H9 (cell line): ENCODE measurements at regions not wholly inside any gene's neighbourhood (a gene's known extent, or its start where the extent isn't known, plus 50 kb on each side); places are given as distances from the start of the nearest gene placed in this dataset.

Experiments used
- DNase-seq: peaks from one replicate; pipeline ENCODE4 v3.0.0-alpha.2; 2017
- H2AFZ ChIP-seq: one replicate; pipeline ENCODE4 v1.6.1; 2013; ENCODE audit warnings: mild to moderate bottlenecking, low read length, control low read depth, moderate library complexity
- H2AK5ac ChIP-seq: 2 replicates; pipeline ENCODE4 v1.6.1; 2013; ENCODE audit warnings: low read length, control low read depth, mixed read lengths; ENCODE audit not compliant: insufficient read length
- H2BK120ac ChIP-seq: one replicate; pipeline ENCODE4 v1.6.1; 2013; ENCODE audit warnings: low read depth, mild to moderate bottlenecking, low read length, control low read depth, inconsistent platforms; ENCODE audit not compliant: poor library complexity, severe bottlenecking
- H2BK12ac ChIP-seq: 2 replicates; pipeline ENCODE4 v1.6.1; 2013; ENCODE audit warnings: low read length, control low read depth, mixed read lengths, low read depth; ENCODE audit not compliant: insufficient read length
- H2BK15ac ChIP-seq: 2 replicates; pipeline ENCODE4 v1.6.1; 2013; ENCODE audit warnings: low read depth, low read length, control low read depth
- H2BK20ac ChIP-seq: one replicate; pipeline ENCODE4 v1.6.1; 2013; ENCODE audit warnings: low read depth, mild to moderate bottlenecking, low read length, control low read depth, inconsistent platforms; ENCODE audit not compliant: poor library complexity, severe bottlenecking
- H2BK5ac ChIP-seq: 2 replicates; pipeline ENCODE4 v1.6.1; 2013; ENCODE audit warnings: low read length, control low read depth, mixed read lengths; ENCODE audit not compliant: insufficient read length
- H3K14ac ChIP-seq: 2 replicates; pipeline ENCODE4 v1.6.1; 2013; ENCODE audit warnings: low read length, control low read depth; ENCODE audit not compliant: insufficient read depth
- H3K18ac ChIP-seq: 2 replicates; pipeline ENCODE4 v1.6.1; 2013; ENCODE audit warnings: low read depth, mild to moderate bottlenecking, mixed read lengths, low read length, control low read depth; ENCODE audit not compliant: insufficient read length
- H3K23ac ChIP-seq: 2 replicates; pipeline ENCODE4 v1.6.1; 2013; ENCODE audit warnings: low read length, control low read depth, mixed read lengths, low read depth; ENCODE audit not compliant: insufficient read length
- H3K23me2 ChIP-seq: 2 replicates; pipeline ENCODE4 v1.6.1; 2013; ENCODE audit warnings: low read depth, mild to moderate bottlenecking, mixed read lengths, low read length, control low read depth; ENCODE audit not compliant: insufficient read length, poor library complexity, severe bottlenecking
- H3K27ac ChIP-seq: 2 replicates; pipeline ENCODE4 v1.5.1; 2013; ENCODE audit warnings: low read length, control low read depth, mixed read lengths, low read depth; ENCODE audit not compliant: insufficient read length
- H3K27me3 ChIP-seq: 2 replicates; pipeline ENCODE4 v1.6.1; 2013; ENCODE audit warnings: low read length, control low read depth, inconsistent platforms; ENCODE audit not compliant: insufficient read depth
- H3K4ac ChIP-seq: 2 replicates; pipeline ENCODE4 v1.6.1; 2013; ENCODE audit warnings: low read depth, mild to moderate bottlenecking, control low read depth, inconsistent platforms, low read length, moderate library complexity
- H3K4me1 ChIP-seq: 2 replicates; pipeline ENCODE4 v1.6.1; 2013; ENCODE audit warnings: low read length, control low read depth, inconsistent platforms; ENCODE audit not compliant: insufficient read depth
- H3K4me2 ChIP-seq: 2 replicates; pipeline ENCODE4 v1.6.1; 2013; ENCODE audit warnings: low read length, control low read depth, mixed read lengths; ENCODE audit not compliant: insufficient read length, insufficient read depth
- H3K56ac ChIP-seq: 2 replicates; pipeline ENCODE4 v1.6.1; 2013; ENCODE audit warnings: low read depth, mild to moderate bottlenecking, mixed read lengths, low read length, control low read depth; ENCODE audit not compliant: insufficient read length
- H3K79me1 ChIP-seq: 2 replicates; pipeline ENCODE4 v1.6.1; 2013; ENCODE audit warnings: low read depth, mild to moderate bottlenecking, moderate library complexity, low read length, control low read depth, inconsistent platforms; ENCODE audit not compliant: insufficient read depth, poor library complexity, severe bottlenecking
- H3K79me2 ChIP-seq: 2 replicates; pipeline ENCODE4 v1.6.1; 2013; ENCODE audit warnings: low read length, control low read depth, inconsistent platforms; ENCODE audit not compliant: insufficient read depth
- H3K9ac ChIP-seq: 2 replicates; pipeline ENCODE4 v1.6.1; 2013; ENCODE audit warnings: low read length, control low read depth, mixed read lengths; ENCODE audit not compliant: insufficient read length; ENCODE audit errors: extremely low read depth
- H3K9me3 ChIP-seq: one replicate; pipeline ENCODE4 v1.6.1; 2013; ENCODE audit warnings: low read depth, low read length, inconsistent platforms; ENCODE audit not compliant: control insufficient read depth
- H3T11ph ChIP-seq: one replicate; pipeline ENCODE4 v1.6.1; 2013; ENCODE audit warnings: mild to moderate bottlenecking, low read length, control low read depth, inconsistent platforms
- H4K20me1 ChIP-seq: one replicate; pipeline ENCODE4 v1.6.1; 2013; ENCODE audit not compliant: control insufficient read depth, insufficient read length, insufficient read depth
- H4K5ac ChIP-seq: 2 replicates; pipeline ENCODE4 v1.6.1; 2013; ENCODE audit warnings: low read depth, mild to moderate bottlenecking, mixed read lengths, low read length, control low read depth; ENCODE audit not compliant: insufficient read length
- H4K8ac ChIP-seq: replicated peaks from 2 replicates; pipeline ENCODE4 v1.6.1; 2013; ENCODE audit warnings: low read length, control low read depth, mixed read lengths, low read depth; ENCODE audit not compliant: insufficient read length
- H4K91ac ChIP-seq: 2 replicates; pipeline ENCODE4 v1.6.1; 2013; ENCODE audit warnings: low read depth, mild to moderate bottlenecking, moderate library complexity, mixed read lengths, low read length, control low read depth; ENCODE audit not compliant: insufficient read length
- H3K27ac Mint-ChIP-seq, 3 experiments: 2 replicates in 2 of 3; 3 replicates in 1 of 3; pipeline ENCODE4 v1.8.0; 2020 to 2021; ENCODE audit warnings: mixed read lengths in 3 of 3, mild to moderate bottlenecking in 1 of 3, moderate library complexity in 1 of 3
- H3K27me3 Mint-ChIP-seq: 2 replicates; pipeline ENCODE4 v1.8.0; 2021; ENCODE audit warnings: low read depth, mild to moderate bottlenecking, moderate library complexity, mixed read lengths
- H3K36me3 Mint-ChIP-seq, 3 experiments: 2 replicates in 2 of 3; 3 replicates in 1 of 3; pipeline ENCODE4 v1.8.0; 2020 to 2021; ENCODE audit warnings: low read depth in 3 of 3, mixed read lengths in 3 of 3; ENCODE audit not compliant: insufficient read depth in 1 of 3
- H3K4me1 Mint-ChIP-seq, 2 experiments: 2 replicates each; pipeline ENCODE4 v1.8.0; 2020; ENCODE audit warnings: mixed read lengths in 2 of 2
- H3K4me3 Mint-ChIP-seq, 2 experiments: 2 replicates in 1 of 2; 3 replicates in 1 of 2; pipeline ENCODE4 v1.8.0; 2020 to 2021; ENCODE audit warnings: mild to moderate bottlenecking in 2 of 2, mixed read lengths in 2 of 2, moderate library complexity in 1 of 2
- H3K9me3 Mint-ChIP-seq, 2 experiments: 2 replicates in 1 of 2; 3 replicates in 1 of 2; pipeline ENCODE4 v1.8.0; 2020; ENCODE audit warnings: mild to moderate bottlenecking in 2 of 2, mixed read lengths in 2 of 2, moderate library complexity in 1 of 2
- CTCF ChIP-seq: fragments of 200-600 bp; sonication (generic); conservative IDR thresholded peaks from 3 replicates; pipeline ENCODE4 v1.8.0; 2021; ENCODE audit warnings: antibody characterized with exemption, mild to moderate bottlenecking
- WGBS: extraction: QIAGEN DNeasy Blood & Tissue Kit; methylation state at CpG from one replicate; pipeline ENCODE4 v1.1.7; 2013; ENCODE audit warnings: missing lambda C conversion rate, low lambda C conversion rate, mixed read lengths; ENCODE audit not compliant: insufficient read length; ENCODE audit errors: extremely low coverage; 5-methylcytosine and 5-hydroxymethylcytosine counted together

GRCh38 chr14:44341116-44341515 is 166.0 kb downstream of the FSCB start:
- Histone ChIP-seq H3T11ph (no peak overlapping the region), H3K79me1 (no peaks in the 10 kb centered on the region), H2AFZ (no peak overlapping the region), H3K27me3 (no peaks in the 10 kb centered on the region), H3K23me2 (no peaks in the 10 kb centered on the region), H4K5ac (no peak overlapping the region), H4K91ac (no peak overlapping the region), H2BK12ac (no peak overlapping the region), H2AK5ac (no peak overlapping the region), H4K8ac (no peak overlapping the region), H2BK15ac (no peak overlapping the region), H2BK5ac (no peak overlapping the region), H3K14ac (no peak overlapping the region), H3K79me2 (no peaks in the 10 kb centered on the region), H3K4me2 (no peak overlapping the region), H2BK120ac (no peak overlapping the region), H3K9ac (no peak overlapping the region), H3K18ac (no peak overlapping the region), H3K4ac (no peak overlapping the region), H3K27ac (no peak overlapping the region), H4K20me1 (no peaks in the 10 kb centered on the region), H2BK20ac (no peak overlapping the region), H3K4me1 (no peaks in the 10 kb centered on the region), H3K9me3 (no peaks in the 10 kb centered on the region), H3K56ac (no peak overlapping the region), H3K23ac (no peak overlapping the region)
- no peaks in the 10 kb centered on the region for H3K36me3 Mint-ChIP-seq
- DNase-seq = no peak
- no peak overlapping the region for H3K27ac Mint-ChIP-seq
- H3K27me3 Mint-ChIP-seq = no peaks in the 10 kb centered on the region
- no peak overlapping the region for H3K4me3 Mint-ChIP-seq
- no peaks in the 10 kb centered on the region for H3K4me1 Mint-ChIP-seq
- TF ChIP-seq CTCF = no peak
- peaks cover 0 to 3% of the 10 kb centered on the region in 2 experiments; a peak in 2 of 5 replicates for H3K9me3 Mint-ChIP-seq
- no CpG with 5 or more reads among the region's 3 CpGs for WGBS
